ENCODE measurements at regions not wholly inside any gene's neighbourhood (a gene's known extent, or its start where the extent isn't known, plus 50 kb on each side); places are given as distances from the start of the nearest gene placed in this dataset.

- DNase-seq: no peak
Measured at GRCh38 chr16:17847234-17847795, 376.6 kb upstream of the XYLT1 start.

GRCh38 chr16:17846030-17846429, 375.3 kb upstream of the XYLT1 start:
- DNase-seq: no peak

GRCh38 chr16:17845031-17845430, 374.3 kb upstream of the XYLT1 start:
- no peak for DNase-seq

GRCh38 chr16:17843905-17844304, 373.1 kb upstream of the XYLT1 start:
- no peak for DNase-seq

GRCh38 chr16:17839907-17840306, 369.1 kb upstream of the XYLT1 start:
- DNase-seq: no peak

GRCh38 chr16:17839272-17839671, 368.5 kb upstream of the XYLT1 start:
- DNase-seq: no peak

- no peak for DNase-seq
Measured at GRCh38 chr16:17836868-17837602, 366.3 kb upstream of the XYLT1 start.

- no peak for DNase-seq
Measured at GRCh38 chr16:17835118-17835876, 364.5 kb upstream of the XYLT1 start.

GRCh38 chr16:17832738-17833137, 362.0 kb upstream of the XYLT1 start:
- DNase-seq: no peak

- no peak for DNase-seq
Measured at GRCh38 chr16:17831330-17831729, 360.6 kb upstream of the XYLT1 start.

GRCh38 chr16:17830651-17831050, 359.9 kb upstream of the XYLT1 start:
- DNase-seq: no peak

GRCh38 chr16:17829811-17830210, 359.1 kb upstream of the XYLT1 start:
- DNase-seq: no peak

- DNase-seq: no peak
Measured at GRCh38 chr16:17828012-17828411, 357.3 kb upstream of the XYLT1 start.

- no peak for DNase-seq
Measured at GRCh38 chr16:17827313-17827712, 356.6 kb upstream of the XYLT1 start.

- no peak for DNase-seq
Measured at GRCh38 chr16:17817943-17818342, 347.2 kb upstream of the XYLT1 start.

GRCh38 chr16:17817260-17817659, 346.5 kb upstream of the XYLT1 start:
- DNase-seq: no peak

- no peak for DNase-seq
Measured at GRCh38 chr16:17812771-17813170, 342.0 kb upstream of the XYLT1 start.

- DNase-seq: no peak
Measured at GRCh38 chr16:17804857-17805256, 334.1 kb upstream of the XYLT1 start.

- DNase-seq: no peak
Measured at GRCh38 chr16:17803625-17804410, 333.1 kb upstream of the XYLT1 start.

GRCh38 chr16:17802571-17802970, 331.8 kb upstream of the XYLT1 start:
- DNase-seq: no peak

- no peak for DNase-seq
Measured at GRCh38 chr16:17801068-17801467, 330.3 kb upstream of the XYLT1 start.

GRCh38 chr16:17798716-17799115, 328.0 kb upstream of the XYLT1 start:
- DNase-seq: no peak

- no peak for DNase-seq
Measured at GRCh38 chr16:17793354-17793753, 322.6 kb upstream of the XYLT1 start.
